ENCODE measurements at regions not wholly inside any gene's neighbourhood (a gene's known extent, or its start where the extent isn't known, plus 50 kb on each side); places are given as distances from the start of the nearest gene placed in this dataset.

DNA sequence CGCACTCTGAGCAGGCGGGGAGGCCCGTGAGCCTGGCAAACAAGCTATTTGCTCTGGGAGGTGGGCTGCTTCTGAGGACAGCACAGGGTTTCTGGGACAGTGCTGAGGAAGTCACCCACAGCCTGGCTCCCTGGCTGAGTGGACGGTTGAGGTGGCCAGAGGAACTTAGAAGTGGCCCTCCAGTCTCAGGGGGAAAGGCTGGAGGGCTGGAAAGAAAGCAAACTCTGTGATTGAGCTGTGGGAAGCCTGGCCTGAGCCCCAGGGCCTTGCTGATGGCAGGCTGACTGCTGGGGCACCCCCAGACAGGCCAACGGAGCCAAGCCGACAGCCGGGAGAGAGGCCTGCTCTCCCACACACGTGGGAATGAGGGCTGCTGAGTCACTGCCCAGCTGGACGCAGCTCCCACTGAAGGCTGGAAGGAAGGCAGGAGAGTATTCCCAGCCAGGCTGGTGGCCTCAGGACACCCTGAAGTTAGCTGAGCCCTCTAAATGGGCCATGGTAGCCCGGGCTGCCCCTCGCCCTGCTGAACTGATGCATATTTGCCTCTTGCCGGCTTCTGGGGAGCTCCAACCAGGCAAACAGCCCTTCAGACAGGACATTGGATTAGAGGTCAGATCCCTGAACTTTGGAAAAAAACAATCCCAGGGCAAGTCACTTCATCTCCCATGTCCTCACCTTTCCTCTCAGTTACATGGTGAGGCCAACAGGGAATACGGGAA lies 98.0 kb upstream of the TLE3 start:
- DNase-seq, result no peak

- DNase-seq, result no peak
Measured at GRCh38 chr15:70195171-70195570, 97.5 kb upstream of the TLE3 start.

GRCh38 chr15:70194266-70194665 lies 96.5 kb upstream of the TLE3 start:
- no peak for DNase-seq

GRCh38 chr15:70193734-70194133 lies 96.0 kb upstream of the TLE3 start:
- DNase-seq, result no peak

DNA sequence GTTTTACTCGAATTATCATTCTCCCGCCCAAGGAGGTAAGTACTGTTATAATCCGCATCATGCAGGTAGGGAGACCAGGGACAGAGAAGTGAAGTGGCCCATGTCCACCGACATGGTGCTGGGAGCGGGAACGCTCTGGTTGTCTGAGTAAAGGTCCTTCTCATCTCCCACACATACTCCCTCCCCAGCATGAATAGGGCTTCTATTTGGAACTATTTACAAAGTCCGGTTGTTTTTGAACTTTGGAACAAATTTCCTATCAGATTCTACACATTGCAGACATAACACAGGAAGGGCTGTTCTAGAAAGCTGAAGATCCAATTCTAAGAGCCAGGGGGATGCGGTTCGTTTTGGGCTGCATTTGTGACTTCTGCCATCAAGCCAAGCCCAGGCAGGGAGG lies 94.8 kb upstream of the TLE3 start:
- no peak for DNase-seq

DNA sequence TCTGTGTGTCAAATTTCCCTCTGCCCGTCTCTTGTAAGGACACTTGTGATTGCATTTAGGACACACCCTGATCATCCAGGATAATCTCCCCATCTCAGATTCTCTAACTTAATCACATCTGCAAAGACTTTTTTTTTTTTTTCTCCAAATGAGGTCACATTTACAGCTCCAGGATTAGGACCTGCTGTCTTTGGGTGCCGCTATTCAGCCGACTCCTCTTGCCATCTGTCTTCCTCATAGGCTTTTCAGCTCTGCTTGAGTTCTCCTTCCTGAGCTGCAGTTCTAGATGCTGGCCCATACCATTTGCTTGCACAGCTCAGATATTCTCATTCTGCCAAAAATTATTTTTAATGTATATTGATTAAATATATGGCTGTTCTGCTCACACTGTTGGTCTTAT lies 94.3 kb upstream of the TLE3 start:
- DNase-seq, result no peak

DNA sequence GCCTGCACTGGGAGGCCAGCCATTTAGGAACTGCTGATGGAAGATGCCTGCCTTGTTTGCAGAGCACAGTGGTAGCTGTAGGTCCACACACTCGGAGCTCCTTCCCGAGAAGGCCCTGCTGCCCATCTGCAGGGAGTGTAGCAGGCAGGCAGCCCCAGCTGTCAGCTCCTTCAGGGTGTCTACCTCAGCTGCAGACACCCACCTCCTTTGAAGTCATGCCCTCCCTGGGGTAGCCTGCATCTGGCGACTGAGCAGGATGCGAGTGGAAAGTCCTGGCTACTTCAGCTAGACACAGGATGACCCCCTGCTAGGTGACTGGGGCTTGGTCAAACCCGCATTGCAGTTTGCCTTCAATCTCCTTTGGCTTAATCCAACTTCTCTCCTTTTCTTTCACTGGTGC lies 93.2 kb upstream of the TLE3 start:
- DNase-seq, result no peak

DNA sequence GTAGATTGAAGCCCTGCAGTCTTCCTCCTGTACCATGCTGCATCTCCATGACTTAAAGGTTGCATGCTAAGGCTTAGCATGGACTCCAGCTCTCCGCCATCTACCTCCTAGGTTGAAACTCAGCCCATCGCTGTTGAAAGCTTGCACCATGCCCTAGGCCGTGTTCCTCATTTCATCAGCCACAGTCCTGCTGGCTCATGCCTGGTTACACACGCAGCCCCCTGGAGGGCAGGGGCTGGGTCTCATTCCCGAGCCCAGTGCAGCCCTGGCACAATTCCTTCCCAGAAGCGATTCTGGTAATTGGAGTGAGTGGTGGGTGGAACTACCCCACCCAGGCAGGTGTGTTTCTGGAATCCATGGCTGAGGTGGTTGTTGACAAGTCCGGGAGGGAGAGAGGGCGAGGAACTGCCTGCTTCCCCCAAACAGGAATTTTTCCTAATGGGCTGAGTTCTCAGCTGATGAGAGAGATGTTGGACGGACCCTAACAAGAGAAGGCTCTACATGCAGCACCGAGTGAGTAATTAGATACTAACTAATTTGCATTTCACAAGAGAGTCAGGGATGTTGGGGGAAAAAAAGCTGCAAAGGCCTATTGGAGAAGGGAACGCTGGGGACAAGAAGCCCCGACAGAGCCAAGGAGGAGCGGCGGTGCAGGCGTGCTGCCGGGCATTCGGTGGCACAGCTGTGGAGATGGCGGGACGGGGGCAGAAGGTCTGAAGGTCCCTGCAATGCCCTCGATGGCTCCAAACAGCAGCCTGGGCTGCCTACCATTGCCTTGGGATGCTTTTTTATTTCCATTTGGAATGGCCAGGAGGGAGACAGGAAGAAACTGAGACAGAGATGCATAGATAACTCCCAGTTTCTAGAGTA lies 92.3 kb upstream of the TLE3 start:
- DNase-seq, result no peak

DNA sequence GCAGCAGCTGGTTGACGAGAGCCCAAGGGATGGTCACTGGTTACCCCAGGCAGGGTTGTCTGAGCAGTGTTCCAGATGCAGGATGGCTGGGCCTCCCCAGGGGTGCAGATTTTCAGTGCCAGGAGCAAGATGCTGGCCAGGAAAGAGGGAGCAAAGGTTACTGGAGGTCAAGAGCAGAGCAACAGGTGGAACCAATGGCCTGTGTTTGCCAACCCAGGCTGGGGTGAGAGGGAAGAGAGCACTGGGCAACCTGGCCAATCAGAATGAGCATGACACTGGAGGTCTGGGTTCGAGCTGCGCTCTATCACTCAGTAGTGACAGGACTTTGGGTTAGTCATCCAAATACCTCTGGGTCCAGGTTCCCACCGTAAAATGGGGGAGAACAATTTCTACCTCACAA lies 90.6 kb upstream of the TLE3 start:
- DNase-seq, result no peak

DNA sequence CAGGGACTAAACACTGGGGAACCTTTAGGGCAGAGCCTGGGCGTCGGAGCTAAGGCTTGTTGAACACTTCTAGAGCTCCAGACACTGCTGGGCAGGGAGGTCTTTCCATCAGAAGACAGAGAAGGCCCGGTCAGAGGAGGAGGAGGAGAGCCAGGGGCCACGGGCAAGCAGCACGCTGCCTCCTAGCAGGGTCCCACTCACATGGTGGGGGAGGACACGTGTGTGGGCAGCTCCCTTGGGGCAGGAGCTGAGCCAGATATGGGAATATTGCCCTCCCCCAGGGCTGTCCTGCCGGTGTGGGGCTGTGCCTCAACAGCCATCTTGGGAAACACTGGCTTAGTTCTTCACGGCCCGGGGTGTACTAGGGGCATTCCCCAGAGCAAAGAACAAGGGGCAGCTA lies 89.6 kb upstream of the TLE3 start:
- no peak for DNase-seq

DNA sequence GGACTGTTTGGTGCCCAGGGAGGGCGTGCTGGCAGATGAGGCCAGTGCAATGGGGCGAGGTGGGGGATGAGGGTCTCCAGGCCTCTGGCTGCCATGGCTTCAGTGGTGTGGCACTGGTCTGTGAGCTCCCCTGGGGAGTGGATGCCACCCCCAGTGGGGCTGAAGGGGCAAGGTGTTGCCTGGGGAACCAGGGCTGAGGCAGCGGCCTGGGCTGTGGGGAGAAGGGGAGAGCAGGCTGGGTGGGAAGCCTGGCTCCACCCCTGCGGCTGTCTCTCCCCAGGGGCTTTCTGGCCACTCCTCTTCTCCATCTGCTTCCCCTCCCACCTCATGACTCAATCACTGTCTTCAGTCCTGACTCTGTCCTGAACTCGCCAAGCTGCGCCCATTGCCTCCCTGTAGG lies 88.4 kb upstream of the TLE3 start:
- no peak for DNase-seq

DNA sequence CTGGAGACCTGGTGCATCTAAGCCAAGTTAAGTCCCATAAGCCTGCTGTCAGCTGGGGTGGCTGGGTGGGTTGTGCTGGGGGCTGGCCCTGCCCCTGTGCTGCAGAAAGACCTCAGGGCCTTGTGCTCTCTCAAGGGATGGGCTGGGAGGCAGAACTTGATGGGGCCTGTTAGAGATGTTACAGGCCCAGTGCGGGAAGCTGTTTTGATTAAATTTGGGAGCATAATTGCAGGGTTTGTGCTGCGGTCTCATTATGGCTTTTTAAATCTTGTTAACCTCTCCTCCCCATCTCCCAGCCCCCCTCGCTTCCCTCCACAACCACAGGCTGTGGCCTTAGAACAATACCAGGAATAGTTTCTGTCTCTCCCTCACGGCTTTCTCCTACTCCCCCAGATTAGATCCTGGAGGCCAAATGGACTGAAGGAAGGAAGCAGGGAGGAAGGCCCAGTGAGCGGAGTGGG lies 87.6 kb upstream of the TLE3 start:
- DNase-seq, result no peak

DNA sequence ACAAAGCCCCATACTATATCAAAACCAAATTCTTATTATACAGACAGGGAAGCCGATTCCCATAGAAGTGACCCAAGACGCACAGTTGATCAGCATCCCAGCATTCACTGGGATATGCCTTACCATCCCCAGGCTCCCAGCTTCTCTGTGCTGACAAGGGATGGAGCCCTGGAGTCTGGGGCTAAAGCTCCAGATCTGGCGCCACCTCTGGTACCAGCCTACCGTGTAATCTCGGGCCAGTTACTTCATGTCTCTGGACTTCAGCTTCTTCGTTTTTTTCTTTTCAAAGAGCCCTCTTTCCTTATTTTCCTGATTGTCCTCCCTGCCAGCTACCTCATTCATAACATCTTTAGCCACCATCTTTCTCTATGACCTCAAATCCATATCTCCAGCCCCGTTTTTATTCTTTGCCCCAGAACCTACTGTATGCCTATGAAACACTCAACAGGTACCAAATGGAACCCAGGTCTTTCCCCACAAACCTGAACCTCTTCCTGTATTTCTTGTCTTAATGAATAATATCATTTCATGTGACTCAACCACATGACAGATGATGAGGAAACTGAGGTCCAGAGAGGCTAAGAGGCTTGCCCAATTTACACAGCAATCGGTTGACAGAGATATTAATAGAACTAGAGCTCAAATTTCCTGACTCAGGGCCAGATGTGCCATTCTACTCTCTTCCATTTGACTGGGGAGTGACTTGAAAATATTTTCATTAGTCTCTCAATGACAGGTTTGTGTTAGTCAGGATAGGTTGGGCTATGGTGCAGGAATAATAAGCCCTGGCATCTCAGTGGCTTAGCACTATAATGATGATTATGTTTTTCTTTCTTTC lies 85.4 kb upstream of the TLE3 start:
- no peak for DNase-seq

- DNase-seq, result no peak
Measured at GRCh38 chr15:70181626-70182255, 84.0 kb upstream of the TLE3 start.

DNA sequence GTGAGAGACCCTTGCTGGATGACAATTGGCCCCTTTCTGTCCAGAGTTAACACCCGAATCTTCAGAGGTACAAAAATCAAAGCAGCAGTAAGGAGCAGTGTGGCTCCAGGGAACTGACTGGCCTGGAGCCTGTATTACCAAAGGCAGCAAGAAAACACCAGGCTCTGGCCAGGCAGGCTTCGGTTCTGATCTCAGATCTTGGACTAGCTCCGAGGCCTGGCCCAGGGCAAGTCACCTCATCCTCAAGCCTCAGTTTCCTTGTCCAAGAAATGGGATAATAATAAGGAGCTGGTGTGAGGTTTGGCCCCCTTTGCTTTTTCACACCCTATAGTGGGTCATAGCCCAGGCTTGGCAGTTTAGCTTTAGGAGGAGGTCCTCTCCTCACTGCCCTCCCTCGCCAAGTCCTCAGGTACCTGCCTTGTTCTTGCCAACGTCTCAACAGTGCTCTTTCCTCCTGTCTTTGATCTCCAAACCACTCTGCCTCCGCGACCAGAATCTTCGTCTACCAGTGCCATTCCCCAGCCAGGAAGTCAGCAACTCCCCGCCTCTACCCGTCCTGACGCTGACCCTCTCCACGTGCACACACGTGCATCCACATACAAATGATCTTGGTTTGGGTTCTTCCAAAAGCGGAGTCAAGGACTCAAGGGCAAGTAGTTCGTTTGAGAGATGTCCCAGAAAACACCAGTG lies 82.6 kb upstream of the TLE3 start:
- DNase-seq, result no peak

- DNase-seq, result no peak
Measured at GRCh38 chr15:70179309-70179892, 81.7 kb upstream of the TLE3 start.

GRCh38 chr15:70178335-70179084 lies 80.8 kb upstream of the TLE3 start:
- DNase-seq, result no peak

DNA sequence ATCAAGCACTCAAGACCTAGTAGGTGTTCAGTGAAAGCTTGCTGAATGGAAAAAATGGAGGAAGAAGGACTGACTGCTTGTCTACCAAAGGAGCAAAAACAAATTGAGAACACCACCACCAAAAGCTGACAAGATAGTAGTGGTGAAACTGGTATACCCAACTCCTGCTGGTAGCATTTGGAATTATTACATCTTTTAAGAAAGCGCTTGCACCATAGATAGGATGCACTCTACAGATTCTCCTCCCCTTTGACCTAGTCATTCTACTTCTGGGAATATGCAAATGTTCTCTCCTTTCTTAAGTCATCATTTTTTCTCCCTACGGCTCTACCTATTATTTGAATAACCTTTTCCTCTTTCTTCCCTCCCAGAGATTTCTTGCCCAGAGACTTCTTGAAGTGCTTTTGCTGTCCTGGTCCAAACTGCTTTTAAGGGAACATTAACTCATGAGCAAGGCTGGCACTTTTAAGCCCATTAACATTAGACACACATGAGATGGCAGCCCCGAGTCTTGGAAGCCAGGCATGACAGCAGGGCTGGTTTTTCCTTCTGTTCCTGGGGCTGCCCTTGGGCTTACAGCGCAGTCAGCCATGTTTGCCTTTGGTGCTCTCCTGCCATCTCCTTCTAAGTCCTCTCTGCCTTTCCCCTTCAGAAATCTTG lies 75.0 kb upstream of the TLE3 start:
- no peak for DNase-seq

DNA sequence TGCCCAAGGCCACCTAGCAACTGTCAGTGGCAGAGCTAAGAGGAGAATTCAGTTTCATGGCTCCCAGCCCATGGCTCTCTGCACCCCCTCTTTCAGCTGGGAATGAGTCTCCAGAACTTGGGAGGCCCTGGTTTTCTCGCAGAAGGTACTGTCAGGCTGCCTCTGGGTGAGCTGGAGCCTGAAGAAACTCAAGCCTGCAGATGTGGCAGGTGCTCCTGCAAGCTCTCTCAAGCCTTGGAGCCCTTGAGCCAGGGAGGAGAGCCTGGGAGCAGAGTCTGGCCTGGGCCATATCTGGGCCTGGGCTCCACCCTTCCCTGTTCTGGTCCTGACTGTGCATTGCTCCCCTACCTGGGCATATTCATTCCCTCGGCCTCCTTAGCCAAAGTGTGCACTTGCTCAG lies 74.4 kb upstream of the TLE3 start:
- no peak for DNase-seq

DNA sequence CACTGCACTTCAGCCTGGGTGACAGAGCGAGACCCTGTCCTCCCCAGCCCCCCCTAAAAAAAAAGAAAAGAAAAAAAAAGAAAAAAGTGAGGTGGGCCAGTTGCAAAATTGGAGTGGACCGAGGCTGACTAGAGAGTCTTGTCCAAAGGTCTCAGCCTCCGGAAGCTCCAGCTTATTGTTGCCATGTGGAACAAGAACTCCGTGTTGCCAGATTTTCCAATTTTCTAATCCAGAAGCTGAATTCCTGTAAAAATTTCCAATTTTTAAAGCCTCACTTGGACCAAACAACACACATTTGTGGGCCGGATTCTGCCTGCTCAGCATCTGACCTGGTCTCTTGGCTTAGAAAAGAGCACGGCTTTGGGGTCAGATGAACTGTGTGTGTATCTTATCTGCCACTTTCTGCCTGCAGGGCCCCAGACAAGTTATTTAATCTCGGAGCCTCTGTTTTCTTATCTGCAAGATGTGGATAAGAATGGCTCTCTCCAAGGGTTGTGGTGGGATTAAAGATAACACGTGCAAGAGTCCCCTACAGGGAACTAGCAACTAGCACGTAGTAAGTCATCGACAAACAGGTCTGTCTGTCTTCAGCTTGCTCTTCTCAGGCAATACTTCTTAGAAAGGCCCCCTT lies 73.7 kb upstream of the TLE3 start:
- no peak for DNase-seq

Measured in CD4-positive, alpha-beta T cell treated with Interleukin-15 for 1 hour (primary cell).